GM18867 (cell line): ENCODE measurements at regions not wholly inside any gene's neighbourhood (a gene's known extent, or its start where the extent isn't known, plus 50 kb on each side); places are given as distances from the start of the nearest gene placed in this dataset.
"Not testable (repeated sequence)": the region's sequence is repeated elsewhere in the genome, so short reads cannot be mapped to it uniquely, and the experiment has no call there.

Experiments used
- ATAC-seq: cut with Tn5 transposase; IDR thresholded peaks from one replicate; pipeline ENCODE4 v1.9.1; 2021; ENCODE audit warnings: mild to moderate bottlenecking, moderate library complexity; ENCODE audit not compliant: unreplicated experiment

- ATAC-seq = no peak
Observed at GRCh38 chr3:186454881-186455703, 89.1 kb downstream of the CRYGS start.

GRCh38 chr3:186453531-186453930 lies 90.6 kb downstream of the CRYGS start:
- no peak for ATAC-seq

- ATAC-seq = no peak
Observed at GRCh38 chr3:186452517-186452916, 90.5 kb upstream of the DGKG start.

- no peak for ATAC-seq
Observed at GRCh38 chr3:186451371-186451770, 89.3 kb upstream of the DGKG start.

- no peak for ATAC-seq
Observed at GRCh38 chr3:186444974-186445373, 82.9 kb upstream of the DGKG start.

GRCh38 chr3:186444288-186444687 lies 82.3 kb upstream of the DGKG start:
- no peak for ATAC-seq

GRCh38 chr3:186442979-186443378 lies 80.9 kb upstream of the DGKG start:
- not testable (repeated sequence) for ATAC-seq

- ATAC-seq = no peak
Observed at GRCh38 chr3:186442162-186442561, 80.1 kb upstream of the DGKG start.

GRCh38 chr3:186440891-186441290 lies 78.9 kb upstream of the DGKG start:
- no peak for ATAC-seq

GRCh38 chr3:186439725-186440124 lies 77.7 kb upstream of the DGKG start:
- no peak for ATAC-seq

- not testable (repeated sequence) for ATAC-seq
Observed at GRCh38 chr3:186435332-186435731, 73.3 kb upstream of the DGKG start.

GRCh38 chr3:186432944-186433732 lies 71.1 kb upstream of the DGKG start:
- no peak for ATAC-seq

- ATAC-seq = no peak
Observed at GRCh38 chr3:186432189-186432588, 70.2 kb upstream of the DGKG start.

- no peak for ATAC-seq
Observed at GRCh38 chr3:186427627-186428281, 65.7 kb upstream of the DGKG start.

- ATAC-seq = no peak
Observed at GRCh38 chr3:186425788-186426730, 64.0 kb upstream of the DGKG start.

- ATAC-seq = no peak
Observed at GRCh38 chr3:186421946-186422345, 59.9 kb upstream of the DGKG start.

GRCh38 chr3:186418671-186419145 lies 56.7 kb upstream of the DGKG start:
- ATAC-seq = no peak

GRCh38 chr3:186417791-186418190 lies 55.8 kb upstream of the DGKG start:
- ATAC-seq = no peak

- no peak for ATAC-seq
Observed at GRCh38 chr3:186414735-186415419, 52.8 kb upstream of the DGKG start.
